ENCODE measurements at regions not wholly inside any gene's neighbourhood (a gene's known extent, or its start where the extent isn't known, plus 50 kb on each side); places are given as distances from the start of the nearest gene placed in this dataset.

GRCh38 chr1:218499911-218500310, 154.8 kb downstream of the TGFB2 start:
- TF ChIP-seq, protein P1, sequence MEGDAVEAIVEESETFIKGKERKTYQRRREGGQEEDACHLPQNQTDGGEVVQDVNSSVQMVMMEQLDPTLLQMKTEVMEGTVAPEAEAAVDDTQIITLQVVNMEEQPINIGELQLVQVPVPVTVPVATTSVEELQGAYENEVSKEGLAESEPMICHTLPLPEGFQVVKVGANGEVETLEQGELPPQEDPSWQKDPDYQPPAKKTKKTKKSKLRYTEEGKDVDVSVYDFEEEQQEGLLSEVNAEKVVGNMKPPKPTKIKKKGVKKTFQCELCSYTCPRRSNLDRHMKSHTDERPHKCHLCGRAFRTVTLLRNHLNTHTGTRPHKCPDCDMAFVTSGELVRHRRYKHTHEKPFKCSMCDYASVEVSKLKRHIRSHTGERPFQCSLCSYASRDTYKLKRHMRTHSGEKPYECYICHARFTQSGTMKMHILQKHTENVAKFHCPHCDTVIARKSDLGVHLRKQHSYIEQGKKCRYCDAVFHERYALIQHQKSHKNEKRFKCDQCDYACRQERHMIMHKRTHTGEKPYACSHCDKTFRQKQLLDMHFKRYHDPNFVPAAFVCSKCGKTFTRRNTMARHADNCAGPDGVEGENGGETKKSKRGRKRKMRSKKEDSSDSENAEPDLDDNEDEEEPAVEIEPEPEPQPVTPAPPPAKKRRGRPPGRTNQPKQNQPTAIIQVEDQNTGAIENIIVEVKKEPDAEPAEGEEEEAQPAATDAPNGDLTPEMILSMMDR (IDR thresholded peaks at IDR 0.05; ENCODE audit: low read length) = no peak
- TF ChIP-seq EZH2 (optimal IDR thresholded peaks at IDR 0.05; ENCODE audit: low read depth, low read length) (no peak), EZH2phosphoT487 (IDR thresholded peaks at IDR 0.05; ENCODE audit: low read length) (no peak)

Data from MM.1S (cell line).